Gastrocnemius medialis (tissue), 4 donors: ENCODE measurements at regions not wholly inside any gene's neighbourhood (a gene's known extent, or its start where the extent isn't known, plus 50 kb on each side); places are given as distances from the start of the nearest gene placed in this dataset.

ENCODE experiments used
- POLR2A ChIP-seq, 2 donors: fragments of 450-650 bp; IDR thresholded peaks; one replicate each; pipeline ENCODE4 v1.6.1; 2017; ENCODE audit warnings: antibody characterized with exemption in 2 of 2, mild to moderate bottlenecking in 2 of 2, moderate library complexity in 2 of 2
- TF ChIP-seq, protein P1 (sequence below), 5 experiments: fragments of 450-650 bp in 3 of 5; fragments of 200-600 bp in 2 of 5; sonication (generic) in 2 of 5; IDR thresholded peaks in 4 of 5; conservative IDR thresholded peaks in 1 of 5; 1 replicate in 4 of 5; 2 replicates in 1 of 5; pipeline ENCODE4 v1.5.1; 2016 to 2019; ENCODE audit warnings: antibody characterized with exemption in 5 of 5, mild to moderate bottlenecking in 3 of 5, moderate library complexity in 3 of 5

GRCh38 chr2:239553376-239554000 is 152.7 kb upstream of the HDAC4 start:
- no peak for TF ChIP-seq POLR2A (IDR thresholded peaks at IDR 0.05)
- TF ChIP-seq, protein P1, sequence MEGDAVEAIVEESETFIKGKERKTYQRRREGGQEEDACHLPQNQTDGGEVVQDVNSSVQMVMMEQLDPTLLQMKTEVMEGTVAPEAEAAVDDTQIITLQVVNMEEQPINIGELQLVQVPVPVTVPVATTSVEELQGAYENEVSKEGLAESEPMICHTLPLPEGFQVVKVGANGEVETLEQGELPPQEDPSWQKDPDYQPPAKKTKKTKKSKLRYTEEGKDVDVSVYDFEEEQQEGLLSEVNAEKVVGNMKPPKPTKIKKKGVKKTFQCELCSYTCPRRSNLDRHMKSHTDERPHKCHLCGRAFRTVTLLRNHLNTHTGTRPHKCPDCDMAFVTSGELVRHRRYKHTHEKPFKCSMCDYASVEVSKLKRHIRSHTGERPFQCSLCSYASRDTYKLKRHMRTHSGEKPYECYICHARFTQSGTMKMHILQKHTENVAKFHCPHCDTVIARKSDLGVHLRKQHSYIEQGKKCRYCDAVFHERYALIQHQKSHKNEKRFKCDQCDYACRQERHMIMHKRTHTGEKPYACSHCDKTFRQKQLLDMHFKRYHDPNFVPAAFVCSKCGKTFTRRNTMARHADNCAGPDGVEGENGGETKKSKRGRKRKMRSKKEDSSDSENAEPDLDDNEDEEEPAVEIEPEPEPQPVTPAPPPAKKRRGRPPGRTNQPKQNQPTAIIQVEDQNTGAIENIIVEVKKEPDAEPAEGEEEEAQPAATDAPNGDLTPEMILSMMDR (IDR thresholded peaks at IDR 0.05 in 4 of 5, conservative IDR thresholded peaks at IDR 0.05 in 1 of 5): no peak
